Activated CD8-positive, alpha-beta T cell treated with anti-CD3 and anti-CD28 coated beads, Interleukin-2, amount 10 ng/mL, durations not matched to agents 7 days and 5 days (primary cell): ENCODE measurements at regions not wholly inside any gene's neighbourhood (a gene's known extent, or its start where the extent isn't known, plus 50 kb on each side); places are given as distances from the start of the nearest gene placed in this dataset.
"Not testable (repeated sequence)": the region's sequence is repeated elsewhere in the genome, so short reads cannot be mapped to it uniquely, and the experiment has no call there.

Source experiments
- ATAC-seq: fragments of 150-1000 bp; cut with Tn5 transposase; one replicate; pipeline ENCODE4 v1.10.0; 2021; ENCODE audit warnings: moderate library complexity
- CTCF ChIA-PET: fragments of 350-600 bp; sonication (Branson Sonifier 250); formaldehyde crosslinking; loops from one replicate; lab custom pipeline; 2021; ENCODE audit warnings: antibody characterized with exemption; lab: Charles Lee
- POLR2A ChIA-PET: fragments of 350-600 bp; sonication (Branson Sonifier 250); formaldehyde crosslinking; loops from one replicate; lab custom pipeline; 2021; ENCODE audit warnings: antibody characterized with exemption; lab: Charles Lee
- DNase-seq: peaks from one replicate; pipeline ENCODE4 v3.0.0-alpha.2; 2020
- H3K27ac Mint-ChIP-seq: one replicate; pipeline ENCODE4 v1.8.0; 2021; ENCODE audit warnings: mild to moderate bottlenecking, mixed read lengths
- H3K27me3 Mint-ChIP-seq: one replicate; pipeline ENCODE4 v1.8.0; 2021; ENCODE audit warnings: low read depth, mixed read lengths
- H3K36me3 Mint-ChIP-seq: one replicate; pipeline ENCODE4 v1.8.0; 2021; ENCODE audit warnings: low read depth, mixed read lengths
- H3K4me1 Mint-ChIP-seq: one replicate; pipeline ENCODE4 v1.8.0; 2021; ENCODE audit warnings: low read depth, mixed read lengths
- H3K4me3 Mint-ChIP-seq: one replicate; pipeline ENCODE4 v1.8.0; 2021; ENCODE audit warnings: mild to moderate bottlenecking, mixed read lengths
- H3K9me3 Mint-ChIP-seq: one replicate; pipeline ENCODE4 v1.8.0; 2022; ENCODE audit warnings: mixed read lengths; ENCODE audit not compliant: insufficient read depth

DNA sequence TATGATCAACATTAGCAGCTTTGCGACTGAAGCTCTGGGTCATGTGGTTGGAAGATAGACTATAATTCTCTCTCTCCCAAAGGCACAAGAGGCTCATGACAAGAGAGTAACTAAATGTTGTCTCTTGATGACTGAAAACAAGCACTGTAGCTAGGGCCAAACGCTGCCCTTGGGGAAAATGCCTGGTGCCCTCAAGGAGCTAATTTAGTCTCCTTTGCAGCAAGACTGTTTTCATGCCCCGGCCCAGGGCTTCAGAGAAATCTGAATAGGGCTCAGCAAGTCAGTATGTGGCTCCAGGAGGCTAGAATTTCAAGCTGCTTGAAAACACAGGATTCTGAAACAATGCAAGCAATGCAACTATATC, 411.9 kb downstream of the GPAT3 start:
- DNase-seq = no peak
- Mint-ChIP-seq H3K9me3 (no peaks in the 10 kb centered on the region), H3K4me1 (no peaks in the 10 kb centered on the region), H3K36me3 (no peaks in the 10 kb centered on the region), H3K27ac (no peak overlapping the region), H3K4me3 (no peak overlapping the region), H3K27me3 (no peaks in the 10 kb centered on the region)
- ChIA-PET CTCF (no interaction called here), POLR2A (no interaction called here)
- ATAC-seq = no peak

DNA sequence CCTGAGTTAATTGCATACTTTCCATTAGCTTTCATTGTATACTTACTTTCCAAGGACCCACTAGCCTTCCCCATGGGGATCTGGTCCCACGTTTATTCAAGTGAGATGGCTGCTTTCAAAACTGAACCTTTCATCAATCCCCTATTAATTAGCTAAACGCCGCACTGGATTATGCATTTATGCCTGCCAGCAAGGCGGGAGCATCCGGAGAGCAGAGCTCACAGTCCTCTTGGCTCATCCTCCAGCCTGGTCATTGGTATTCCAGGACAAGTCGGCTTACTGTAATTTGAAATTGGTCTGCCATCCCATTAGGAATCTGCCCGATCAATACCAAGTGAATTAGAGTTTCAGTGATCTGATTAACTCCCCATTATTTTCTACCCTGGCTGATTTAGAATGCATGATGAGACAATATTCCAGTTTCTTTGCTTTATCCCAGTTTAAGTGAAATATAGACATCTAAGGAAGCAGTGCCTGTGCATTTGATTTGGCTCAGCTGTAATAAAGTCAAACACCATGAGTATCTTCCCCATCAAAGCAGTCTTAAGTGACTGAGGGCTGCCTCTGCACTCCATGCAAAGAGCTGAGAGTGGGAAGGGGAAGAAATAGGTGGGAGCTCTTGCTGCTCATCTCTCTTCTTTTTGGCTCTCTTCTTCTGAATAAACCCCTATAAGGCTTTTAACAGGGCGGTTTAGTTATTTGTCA, 411.4 kb downstream of the GPAT3 start:
- ATAC-seq (no peak), DNase-seq (no peak)
- Mint-ChIP-seq H3K27me3 (no peaks in the 10 kb centered on the region), H3K4me1 (no peaks in the 10 kb centered on the region), H3K27ac (no peak overlapping the region), H3K36me3 (no peaks in the 10 kb centered on the region), H3K9me3 (no peaks in the 10 kb centered on the region), H3K4me3 (no peak overlapping the region)
- ChIA-PET CTCF (no interaction called here), POLR2A (no interaction called here)

DNA sequence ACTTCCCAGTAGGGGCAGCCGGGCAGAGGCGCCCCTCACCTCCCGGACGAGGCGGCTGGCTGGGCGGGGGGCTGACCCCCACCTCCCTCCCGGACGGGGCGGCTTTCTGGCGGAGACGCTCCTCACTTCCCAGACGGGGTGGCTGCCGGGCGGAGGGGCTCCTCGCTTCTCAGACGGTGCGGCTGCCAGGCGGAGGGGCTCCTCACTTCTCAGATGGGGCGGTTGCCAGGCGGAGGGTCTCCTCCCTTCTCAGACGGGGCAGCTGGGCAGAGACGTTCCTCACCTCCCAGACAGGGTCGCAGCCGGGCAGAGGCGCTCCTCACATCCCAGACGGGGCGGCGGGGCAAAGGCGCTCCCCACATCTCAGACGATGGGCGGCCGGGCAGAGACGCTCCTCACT, 407.8 kb downstream of the GPAT3 start:
- ATAC-seq, POLR2A ChIA-PET, H3K27me3 Mint-ChIP-seq, H3K9me3 Mint-ChIP-seq, CTCF ChIA-PET, H3K4me3 Mint-ChIP-seq, H3K4me1 Mint-ChIP-seq, DNase-seq, H3K27ac Mint-ChIP-seq, H3K36me3 Mint-ChIP-seq: not testable (repeated sequence)

DNA sequence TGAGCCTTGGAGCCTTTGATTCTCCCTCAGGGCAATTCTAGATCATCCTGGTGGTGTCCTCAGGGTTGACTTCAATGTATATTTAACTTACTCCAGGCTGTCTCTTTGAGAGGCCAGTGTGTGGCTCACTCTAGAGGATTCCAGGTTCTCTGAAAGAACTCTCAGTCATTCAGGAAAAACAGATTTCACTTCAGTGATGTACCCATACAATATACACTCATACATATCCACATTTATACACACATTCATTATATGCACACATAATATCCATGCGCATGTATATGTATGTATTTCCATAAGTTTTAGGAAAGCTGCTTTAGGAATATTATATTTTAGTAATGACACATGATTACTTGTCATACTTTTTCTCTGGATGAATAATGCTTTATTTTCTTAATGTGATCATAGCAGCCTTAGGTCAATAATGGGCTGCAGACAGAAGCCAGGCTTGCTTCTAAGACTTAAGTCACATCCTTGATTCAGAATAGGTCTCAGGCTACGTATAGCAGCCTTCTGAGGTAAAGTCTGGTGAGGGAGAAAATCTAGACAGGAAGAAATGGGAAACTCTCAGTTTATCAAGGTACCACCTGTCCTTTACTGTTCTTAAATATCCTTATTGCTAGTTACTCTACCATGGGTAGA, 397.0 kb downstream of the GPAT3 start:
- ATAC-seq (no peak), DNase-seq (no peak)
- no peaks in the 10 kb centered on the region for H3K36me3 Mint-ChIP-seq
- no peak overlapping the region for H3K27ac Mint-ChIP-seq
- H3K27me3 Mint-ChIP-seq = no peaks in the 10 kb centered on the region
- no peaks in the 10 kb centered on the region for H3K9me3 Mint-ChIP-seq
- H3K4me1 Mint-ChIP-seq = no peaks in the 10 kb centered on the region
- POLR2A ChIA-PET = no interaction called here
- H3K4me3 Mint-ChIP-seq = no peak overlapping the region
- CTCF ChIA-PET = no interaction called here

- Mint-ChIP-seq H3K36me3 (no peaks in the 10 kb centered on the region), H3K4me3 (no peak overlapping the region), H3K9me3 (no peaks in the 10 kb centered on the region), H3K27ac (no peak overlapping the region), H3K27me3 (no peaks in the 10 kb centered on the region), H3K4me1 (no peaks in the 10 kb centered on the region)
- ATAC-seq (no peak), DNase-seq (no peak)
- CTCF ChIA-PET = no interaction called here
- POLR2A ChIA-PET = no interaction called here
Observed at GRCh38 chr4:83931659-83932438, 395.9 kb downstream of the GPAT3 start.

- H3K4me3 Mint-ChIP-seq = no peak overlapping the region
- no peak overlapping the region for H3K27ac Mint-ChIP-seq
- H3K4me1 Mint-ChIP-seq = no peaks in the 10 kb centered on the region
- H3K27me3 Mint-ChIP-seq = no peaks in the 10 kb centered on the region
- ATAC-seq = no peak
- no peaks in the 10 kb centered on the region for H3K36me3 Mint-ChIP-seq
- CTCF ChIA-PET = no interaction called here
- no peaks in the 10 kb centered on the region for H3K9me3 Mint-ChIP-seq
- DNase-seq = no peak
- POLR2A ChIA-PET = no interaction called here
Observed at GRCh38 chr4:83929550-83929949, 393.6 kb downstream of the GPAT3 start.

- H3K4me3 Mint-ChIP-seq = no peak overlapping the region
- H3K9me3 Mint-ChIP-seq = no peaks in the 10 kb centered on the region
- ATAC-seq (no peak), DNase-seq (no peak)
- H3K27me3 Mint-ChIP-seq = no peaks in the 10 kb centered on the region
- CTCF ChIA-PET = no interaction called here
- POLR2A ChIA-PET = no interaction called here
- H3K36me3 Mint-ChIP-seq = no peaks in the 10 kb centered on the region
- no peak overlapping the region for H3K27ac Mint-ChIP-seq
- H3K4me1 Mint-ChIP-seq = no peaks in the 10 kb centered on the region
Observed at GRCh38 chr4:83926950-83927349, 391.0 kb downstream of the GPAT3 start.

GRCh38 chr4:83923341-83923740, 387.4 kb downstream of the GPAT3 start:
- Mint-ChIP-seq H3K4me3 (no peak overlapping the region), H3K27ac (no peak overlapping the region), H3K4me1 (no peaks in the 10 kb centered on the region), H3K36me3 (no peaks in the 10 kb centered on the region), H3K27me3 (no peaks in the 10 kb centered on the region), H3K9me3 (no peaks in the 10 kb centered on the region)
- DNase-seq (no peak), ATAC-seq (no peak)
- POLR2A ChIA-PET = no interaction called here
- CTCF ChIA-PET = no interaction called here

GRCh38 chr4:83922402-83922801, 386.5 kb downstream of the GPAT3 start:
- Mint-ChIP-seq H3K4me1 (no peaks in the 10 kb centered on the region), H3K9me3 (no peaks in the 10 kb centered on the region), H3K27ac (no peak overlapping the region), H3K27me3 (no peaks in the 10 kb centered on the region), H3K36me3 (no peaks in the 10 kb centered on the region), H3K4me3 (no peak overlapping the region)
- DNase-seq (no peak), ATAC-seq (no peak)
- ChIA-PET POLR2A (no interaction called here), CTCF (no interaction called here)

- ATAC-seq = no peak
- no peaks in the 10 kb centered on the region for H3K36me3 Mint-ChIP-seq
- DNase-seq = no peak
- no peak overlapping the region for H3K27ac Mint-ChIP-seq
- no peaks in the 10 kb centered on the region for H3K9me3 Mint-ChIP-seq
- H3K4me1 Mint-ChIP-seq = no peaks in the 10 kb centered on the region
- no peaks in the 10 kb centered on the region for H3K27me3 Mint-ChIP-seq
- ChIA-PET CTCF (no interaction called here), POLR2A (no interaction called here)
- no peak overlapping the region for H3K4me3 Mint-ChIP-seq
Observed at GRCh38 chr4:83921124-83921523, 385.2 kb downstream of the GPAT3 start.

GRCh38 chr4:83920375-83920774, 384.5 kb downstream of the GPAT3 start:
- no peak overlapping the region for H3K27ac Mint-ChIP-seq
- no peaks in the 10 kb centered on the region for H3K27me3 Mint-ChIP-seq
- no peak overlapping the region for H3K4me3 Mint-ChIP-seq
- ATAC-seq = no peak
- no peaks in the 10 kb centered on the region for H3K9me3 Mint-ChIP-seq
- no peaks in the 10 kb centered on the region for H3K4me1 Mint-ChIP-seq
- ChIA-PET POLR2A (no interaction called here), CTCF (no interaction called here)
- DNase-seq = no peak
- H3K36me3 Mint-ChIP-seq = no peaks in the 10 kb centered on the region

DNA sequence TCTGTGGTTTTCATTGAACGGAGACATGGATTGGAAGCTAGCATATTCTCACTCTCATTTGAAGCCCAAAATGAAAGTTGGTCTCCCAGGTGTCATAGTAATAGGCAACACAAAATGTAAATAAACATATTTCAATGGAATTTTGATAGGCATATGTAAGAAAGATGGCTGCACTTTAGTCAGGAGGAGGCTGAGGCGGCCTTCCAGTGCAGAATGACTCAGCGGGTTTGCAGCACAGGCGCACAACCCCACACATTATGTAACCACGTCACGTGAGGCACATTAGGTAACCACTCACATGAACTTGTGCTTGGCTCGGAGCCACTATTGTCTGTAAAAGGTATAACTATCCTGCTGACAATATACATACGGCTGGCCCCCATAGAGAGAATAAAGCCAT, 381.7 kb downstream of the GPAT3 start:
- Mint-ChIP-seq H3K4me3 (no peak overlapping the region), H3K27ac (no peak overlapping the region), H3K36me3 (no peaks in the 10 kb centered on the region), H3K27me3 (no peaks in the 10 kb centered on the region), H3K9me3 (no peaks in the 10 kb centered on the region), H3K4me1 (no peaks in the 10 kb centered on the region)
- ATAC-seq (no peak), DNase-seq (no peak)
- POLR2A ChIA-PET = no interaction called here
- CTCF ChIA-PET = no interaction called here
